HG02852 (cell line): ENCODE measurements at regions not wholly inside any gene's neighbourhood (a gene's known extent, or its start where the extent isn't known, plus 50 kb on each side); places are given as distances from the start of the nearest gene placed in this dataset.

Experiments used
- ATAC-seq: cut with Tn5 transposase; IDR thresholded peaks from one replicate; pipeline ENCODE4 v1.9.1; 2021; ENCODE audit warnings: mild to moderate bottlenecking, moderate library complexity; ENCODE audit not compliant: unreplicated experiment

DNA sequence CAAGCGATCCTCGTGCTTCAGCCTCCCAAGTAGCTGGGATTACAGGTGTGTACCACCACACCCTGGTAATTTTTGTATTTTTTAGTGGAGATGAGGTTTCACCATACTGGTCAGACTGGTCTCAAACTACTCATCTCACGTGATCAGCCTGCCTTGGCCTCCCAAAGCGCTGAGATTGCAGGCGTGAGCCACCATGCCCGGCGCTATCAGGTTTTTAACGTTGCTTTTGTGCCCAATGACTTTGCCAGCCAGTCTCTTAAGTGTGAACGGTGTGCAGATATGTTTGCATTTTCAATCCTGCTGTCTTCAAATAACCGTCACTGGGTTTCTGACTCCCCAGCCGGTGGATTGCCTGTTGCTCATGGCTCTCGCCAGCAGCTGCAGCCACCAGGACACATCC lies 201.8 kb upstream of the PPP2R2D start:
- no peak for ATAC-seq

DNA sequence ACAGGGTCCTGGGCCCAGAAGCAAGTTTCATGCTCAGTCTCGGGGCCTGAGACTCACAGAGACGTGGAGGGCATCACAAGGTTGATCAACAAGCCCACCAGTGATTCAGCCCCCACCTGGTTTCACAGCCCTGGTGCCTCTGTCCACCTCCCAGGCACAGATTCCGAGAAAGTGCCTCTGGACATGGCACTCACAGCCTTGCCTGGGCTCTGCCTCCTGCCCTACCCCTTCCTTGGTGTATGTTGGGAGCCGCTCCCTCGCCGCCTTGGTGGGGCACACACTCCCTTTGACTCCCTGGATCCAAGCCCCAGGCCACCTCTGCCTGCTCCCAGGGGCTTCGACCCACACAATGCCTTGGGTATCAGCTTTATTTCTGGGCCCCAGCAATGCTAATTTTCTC lies 200.8 kb upstream of the PPP2R2D start:
- no peak for ATAC-seq

DNA sequence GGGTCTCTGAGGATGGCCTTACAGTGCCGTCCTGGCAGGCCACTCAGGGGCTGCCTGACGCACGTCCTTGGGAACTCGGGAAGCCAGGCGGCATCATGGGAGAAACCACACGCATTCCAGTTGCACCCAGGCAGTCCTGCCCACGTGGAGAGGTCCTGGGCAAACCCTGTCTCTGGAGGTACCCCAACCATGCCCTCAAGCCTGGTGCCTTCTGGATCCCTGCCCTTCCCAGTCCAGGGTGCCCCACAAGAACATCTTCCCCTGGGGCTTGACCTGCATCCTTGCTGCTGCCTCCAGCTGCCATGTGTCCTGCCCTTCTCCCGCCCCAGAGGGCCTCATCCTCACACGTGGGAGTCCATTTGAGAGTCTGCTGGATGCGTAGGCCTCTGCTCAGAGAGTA lies 200.3 kb upstream of the PPP2R2D start:
- no peak for ATAC-seq

DNA sequence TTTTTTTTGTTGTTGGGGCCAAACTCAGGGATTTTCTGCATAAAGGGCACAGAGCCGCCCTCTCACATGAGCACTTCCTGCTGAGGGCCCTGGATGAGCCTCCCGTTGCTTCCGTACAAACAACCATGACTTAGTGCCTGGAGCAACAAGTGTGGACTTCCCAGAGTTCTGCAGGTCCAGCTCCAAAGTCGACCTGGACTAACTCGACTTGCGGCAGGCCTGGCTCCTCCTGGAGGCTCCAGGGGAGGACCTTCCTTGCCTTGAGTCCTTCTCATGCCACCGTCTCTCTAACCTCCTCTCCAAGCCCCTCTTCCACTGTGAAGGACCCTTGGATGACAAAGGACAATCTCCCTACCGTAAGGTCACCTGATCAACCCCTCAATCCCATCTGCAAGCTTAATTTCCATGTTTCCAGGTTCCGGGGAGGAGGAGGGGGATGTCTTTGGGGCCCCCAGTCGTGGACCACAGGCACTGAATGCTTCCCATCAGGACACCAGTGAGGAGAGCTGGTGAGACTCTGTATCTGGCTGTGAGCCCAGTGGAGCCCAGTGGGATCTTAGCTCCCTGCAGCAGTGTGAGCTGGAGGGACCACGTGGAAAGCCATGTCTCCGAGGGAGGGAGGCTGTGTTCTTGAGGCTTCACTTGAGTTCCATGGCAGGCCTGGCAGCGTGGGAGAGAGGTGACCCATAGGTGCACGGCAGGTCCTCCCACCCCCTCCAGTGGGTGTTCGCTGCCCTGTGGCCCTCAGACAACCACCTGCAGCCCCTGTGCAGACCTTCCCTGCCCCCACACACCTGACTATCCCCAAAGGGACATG lies 199.5 kb upstream of the PPP2R2D start:
- no peak for ATAC-seq

DNA sequence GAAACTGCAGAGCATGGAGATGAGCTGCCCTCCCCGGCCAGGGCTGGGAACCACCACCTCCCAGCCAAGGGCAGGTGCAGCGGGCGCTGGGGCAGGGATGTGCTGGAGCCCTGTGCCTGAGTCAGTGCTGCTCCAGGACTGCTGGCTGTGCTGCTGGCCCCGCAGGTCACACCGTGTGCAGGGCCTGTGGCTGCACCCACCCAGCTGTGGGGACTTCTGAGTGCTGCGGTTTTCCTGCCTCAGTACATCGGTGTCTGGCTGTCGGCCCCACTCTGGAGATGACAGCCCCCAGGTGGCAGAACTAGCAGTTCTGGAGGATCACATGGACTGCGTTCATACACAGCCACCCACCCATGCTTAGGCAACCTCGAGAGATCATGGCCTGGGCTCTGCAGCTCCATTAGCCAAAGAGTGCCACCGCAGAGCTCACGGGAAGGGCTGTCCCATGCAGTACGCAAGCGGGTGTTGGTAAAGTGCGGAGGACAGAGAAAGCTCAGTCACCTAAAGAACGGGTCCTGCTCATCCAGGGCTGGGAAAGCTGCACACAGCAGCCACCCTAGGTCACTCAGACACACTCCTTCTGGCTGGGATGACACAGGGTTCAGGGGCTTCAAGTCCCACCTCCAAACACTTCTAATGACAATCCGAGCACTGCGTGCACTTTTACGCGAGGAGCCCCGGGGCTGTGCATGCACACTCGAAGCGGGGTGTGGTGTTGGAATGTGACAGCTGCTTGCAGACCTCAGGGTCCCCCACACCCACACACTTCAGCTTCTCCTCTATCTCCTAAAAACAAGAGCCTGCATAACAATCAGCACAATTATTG lies 198.1 kb upstream of the PPP2R2D start:
- no peak for ATAC-seq

DNA sequence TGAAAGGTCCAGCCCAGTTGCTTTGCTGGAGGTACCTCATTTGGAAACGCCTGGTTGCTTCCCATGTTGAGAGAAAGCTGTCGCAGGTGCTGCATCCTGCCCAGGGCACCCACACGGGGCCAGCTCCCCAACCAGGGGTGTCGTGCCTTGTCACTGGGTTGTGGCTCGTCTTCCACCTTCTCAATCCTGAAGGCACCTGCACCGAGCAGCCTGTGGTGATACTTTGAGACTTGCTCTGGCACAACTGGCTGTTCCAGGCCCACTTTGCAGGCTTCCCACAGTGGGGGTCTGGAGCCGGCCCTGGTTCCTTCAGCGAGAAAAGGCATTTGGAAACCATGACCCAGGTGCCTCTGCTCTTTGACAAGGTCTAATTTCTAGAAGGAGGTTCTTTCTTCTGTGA lies 197.3 kb upstream of the PPP2R2D start:
- ATAC-seq, result no peak

DNA sequence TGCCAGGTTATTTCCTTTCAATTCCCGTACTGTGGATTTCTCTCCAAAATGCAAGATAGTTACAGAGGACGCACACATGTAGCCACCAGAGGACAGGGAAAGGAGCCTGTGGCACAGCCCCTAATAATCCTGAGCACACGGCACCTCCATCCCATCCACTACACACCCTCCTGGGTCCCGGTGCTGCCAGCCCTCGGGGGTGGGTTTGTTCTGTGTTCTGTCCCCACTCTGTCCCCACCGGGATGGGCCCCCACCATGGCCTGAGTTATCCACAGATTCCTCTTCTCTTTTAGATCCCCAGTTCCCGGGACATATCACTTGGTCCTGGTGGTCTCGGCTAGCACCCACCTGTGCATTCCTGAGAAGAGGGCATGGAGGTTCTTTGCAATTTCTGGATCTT lies 196.9 kb upstream of the PPP2R2D start:
- ATAC-seq, result no peak

DNA sequence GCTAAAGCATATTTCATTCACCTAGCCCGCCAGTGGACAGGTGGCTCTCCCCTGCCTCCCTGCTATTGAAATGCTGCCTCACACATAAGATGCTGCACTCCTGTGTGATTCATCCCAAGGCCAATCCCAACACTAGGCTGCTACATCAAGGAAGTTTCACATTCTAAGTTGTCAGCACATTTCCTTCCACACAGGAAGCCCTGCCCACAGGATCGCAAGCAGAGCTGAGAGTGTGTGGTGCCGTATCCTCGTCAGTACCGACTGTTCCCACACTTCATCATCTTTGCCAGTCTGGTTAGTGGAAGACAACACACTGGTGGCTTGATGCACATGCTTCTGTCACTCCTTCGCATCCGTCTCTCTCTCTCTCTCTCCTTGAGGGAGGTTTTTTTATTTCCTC lies 194.3 kb upstream of the PPP2R2D start:
- no peak for ATAC-seq

DNA sequence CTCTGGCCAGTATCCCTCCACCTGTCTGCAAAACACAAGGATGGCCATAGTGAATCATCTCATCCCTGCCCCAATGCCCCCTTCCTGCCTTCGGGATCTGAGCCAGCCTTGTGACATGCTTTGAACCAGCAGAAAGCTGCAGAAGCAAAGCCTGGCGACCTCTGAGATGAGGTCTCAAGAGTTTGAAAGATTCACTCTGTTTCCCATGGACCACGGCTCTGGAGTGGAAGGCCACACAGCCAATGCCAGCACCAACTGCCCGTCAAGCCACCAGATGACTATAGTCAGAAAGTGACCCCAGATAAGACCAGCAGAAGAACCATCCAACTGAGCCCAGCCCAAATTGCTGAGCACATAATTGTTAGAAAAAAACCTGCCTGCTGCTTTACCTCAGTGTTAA lies 193.9 kb upstream of the PPP2R2D start:
- no peak for ATAC-seq

DNA sequence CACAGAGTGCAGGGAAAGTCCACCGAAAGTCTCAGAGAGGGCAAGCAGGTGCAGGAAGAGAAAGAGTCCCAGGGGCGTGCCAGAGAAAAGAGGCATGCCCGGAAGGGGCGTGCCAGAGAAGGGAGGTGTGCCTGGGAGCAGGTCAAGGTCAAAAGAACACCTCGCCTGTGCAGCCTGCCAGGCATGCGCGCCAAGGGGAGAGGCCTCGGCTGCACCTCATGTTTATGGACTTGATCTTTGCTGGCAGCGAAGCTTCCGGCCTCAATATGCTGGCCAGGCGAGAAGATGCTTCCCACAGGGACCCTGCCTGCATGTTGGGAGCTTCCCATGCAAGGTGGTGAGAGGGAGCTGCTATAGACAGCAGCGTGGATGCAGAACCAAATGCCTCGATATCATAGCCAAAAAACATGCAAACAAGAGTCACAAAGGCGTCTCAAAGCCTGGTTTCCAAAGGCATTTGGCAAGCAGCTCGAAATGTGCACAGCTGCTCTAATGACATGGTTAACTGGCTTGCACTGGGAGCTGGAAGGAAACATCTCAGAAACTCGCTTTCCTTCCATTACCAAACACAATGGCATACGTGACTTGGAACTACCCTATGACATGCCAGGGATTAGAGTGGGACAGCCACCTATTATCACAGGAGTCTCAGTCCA lies 192.5 kb upstream of the PPP2R2D start:
- no peak for ATAC-seq

DNA sequence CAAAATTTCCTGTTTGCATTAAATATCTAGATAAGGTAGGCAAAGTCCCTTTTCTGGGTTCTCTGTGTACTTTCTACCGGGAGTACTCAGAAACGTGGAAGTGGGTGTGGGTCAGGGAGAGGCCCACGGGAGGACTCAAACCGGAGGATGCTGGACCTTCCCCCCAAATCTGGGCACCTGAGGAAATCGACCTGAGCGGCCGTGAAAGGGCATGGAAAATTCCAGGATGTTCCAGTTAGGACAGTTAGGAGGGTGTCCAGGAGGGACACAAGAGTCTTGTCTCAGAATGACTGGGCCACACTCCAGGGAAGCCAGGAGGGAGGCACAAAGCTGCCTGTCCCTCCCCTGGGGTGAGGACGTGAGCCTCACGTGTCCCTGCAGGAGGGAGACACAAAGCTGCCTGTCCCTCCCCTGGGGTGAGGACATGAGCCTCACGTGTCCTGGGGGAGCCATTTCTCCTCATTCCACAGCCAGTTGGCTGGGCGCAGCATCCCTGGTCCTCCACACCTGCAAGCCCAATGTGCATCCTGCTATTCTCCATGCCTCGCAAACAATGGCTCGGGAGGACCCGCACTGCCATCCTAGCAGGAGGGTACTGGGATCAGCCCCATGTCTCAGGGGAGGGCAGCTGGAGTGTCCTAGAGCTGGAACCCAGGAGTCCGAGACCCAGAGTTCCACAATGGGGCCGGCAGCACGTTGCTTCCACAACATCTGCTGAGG lies 190.5 kb upstream of the PPP2R2D start:
- no peak for ATAC-seq

DNA sequence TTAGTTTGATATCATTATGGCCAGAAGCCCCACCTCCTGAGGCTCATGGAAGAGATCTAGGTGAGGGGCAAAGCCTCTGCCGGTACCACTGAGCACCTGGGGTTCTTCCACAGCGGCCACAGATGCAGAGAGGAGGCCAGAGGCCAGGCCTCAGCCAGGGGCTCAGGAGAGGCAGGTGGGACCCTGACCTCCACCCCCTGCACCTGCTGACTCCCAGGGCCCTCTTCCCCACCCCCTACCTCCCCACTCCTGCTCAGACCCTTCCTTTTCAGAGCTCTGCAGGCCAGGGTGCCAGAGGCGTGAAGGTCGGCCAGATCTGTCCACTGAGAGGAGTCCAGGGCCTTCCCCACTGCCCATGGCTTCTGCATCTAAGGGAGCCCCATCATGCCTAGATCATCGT lies 178.7 kb upstream of the PPP2R2D start:
- no peak for ATAC-seq

DNA sequence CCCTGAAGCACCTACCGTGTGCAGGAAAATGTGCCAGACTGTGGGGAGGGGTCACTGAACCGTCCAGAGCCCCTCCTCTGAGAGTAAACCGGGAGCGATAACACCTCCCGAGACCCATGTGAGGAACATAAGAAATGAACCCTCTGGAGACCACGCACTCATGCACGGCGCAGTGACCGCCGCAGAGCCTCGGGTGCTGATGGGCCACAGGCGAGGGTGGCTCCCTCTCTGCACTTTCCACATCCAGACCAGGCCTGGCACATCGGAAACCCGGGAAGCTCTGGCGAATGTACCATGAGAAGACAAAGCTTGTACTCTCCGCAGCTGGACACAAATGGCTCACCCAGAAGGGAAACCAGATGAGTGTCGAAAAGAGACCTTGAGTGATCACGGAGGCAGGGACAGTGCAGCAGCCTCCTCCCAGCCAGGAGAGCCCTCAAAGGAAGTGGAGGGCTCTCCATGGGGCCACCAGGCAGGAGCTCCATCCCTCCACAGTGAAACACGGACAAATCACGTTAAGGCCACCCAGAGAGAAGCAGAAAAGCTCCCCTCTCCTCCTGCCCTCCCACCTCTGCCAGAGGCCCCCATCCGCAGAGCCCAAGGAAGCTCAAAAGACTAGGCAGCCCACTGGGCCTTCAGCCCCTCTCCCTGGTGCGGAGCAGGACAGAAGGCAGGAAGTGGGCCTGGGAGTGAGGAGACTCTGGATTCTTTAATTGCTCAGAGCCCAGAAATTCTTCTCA lies 178.1 kb upstream of the PPP2R2D start:
- ATAC-seq, result no peak

DNA sequence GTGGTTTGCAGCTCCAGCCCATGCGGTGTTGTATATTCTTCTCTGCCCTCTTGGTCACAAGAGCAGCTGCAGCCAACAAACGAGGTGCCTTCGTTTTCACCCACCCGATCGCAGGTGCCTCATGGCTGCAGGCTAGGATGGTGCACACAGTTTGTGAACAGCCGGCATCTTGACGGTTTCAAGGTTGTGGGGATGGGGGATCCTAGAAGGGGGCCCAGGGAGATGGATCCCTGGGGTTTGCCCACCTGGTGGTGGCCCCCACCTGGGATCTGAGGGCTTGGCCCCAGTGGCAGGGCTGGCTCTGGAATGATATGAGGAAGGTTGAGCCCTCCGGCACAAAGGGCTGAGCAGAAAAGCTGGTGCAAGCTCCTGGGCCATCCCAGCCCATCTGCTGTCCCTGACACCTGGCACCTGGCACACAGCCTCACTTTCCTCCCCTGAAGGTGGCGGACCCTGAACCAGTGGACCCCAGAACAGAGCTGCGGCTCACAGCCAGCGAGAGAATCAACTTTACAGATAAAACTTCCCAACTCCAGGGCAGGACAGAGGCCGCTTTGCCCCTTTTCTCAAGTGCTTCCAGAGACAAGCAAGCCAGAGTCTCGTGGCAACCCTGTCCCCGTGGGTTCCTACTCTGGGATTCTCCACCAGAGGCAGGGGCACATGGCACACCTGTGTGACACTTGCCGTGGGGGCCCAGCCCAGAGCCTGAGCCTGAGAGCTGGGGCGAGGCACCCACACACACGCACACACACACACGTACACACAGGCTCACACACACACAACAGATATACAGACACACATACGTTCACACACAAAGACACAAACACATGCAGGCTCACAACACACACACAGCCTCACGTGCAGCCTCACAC lies 177.3 kb upstream of the PPP2R2D start:
- no peak for ATAC-seq

DNA sequence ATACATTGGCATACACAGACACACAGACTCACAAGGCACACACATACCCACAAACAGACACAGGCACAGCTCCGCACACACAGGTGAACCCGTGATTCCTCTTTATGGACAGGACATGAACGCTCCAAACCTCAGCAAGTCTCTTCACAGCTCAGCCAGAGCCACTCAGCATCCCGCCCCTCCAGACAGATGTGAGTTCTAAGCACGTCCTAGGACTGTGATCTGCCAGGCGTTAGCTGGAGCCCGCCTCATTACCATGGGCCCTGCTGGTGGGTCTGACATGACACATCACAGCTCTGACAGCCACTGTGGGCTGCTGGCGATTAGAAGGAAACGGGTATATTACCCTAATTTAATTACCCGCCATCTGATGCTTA lies 176.7 kb upstream of the PPP2R2D start:
- no peak for ATAC-seq

DNA sequence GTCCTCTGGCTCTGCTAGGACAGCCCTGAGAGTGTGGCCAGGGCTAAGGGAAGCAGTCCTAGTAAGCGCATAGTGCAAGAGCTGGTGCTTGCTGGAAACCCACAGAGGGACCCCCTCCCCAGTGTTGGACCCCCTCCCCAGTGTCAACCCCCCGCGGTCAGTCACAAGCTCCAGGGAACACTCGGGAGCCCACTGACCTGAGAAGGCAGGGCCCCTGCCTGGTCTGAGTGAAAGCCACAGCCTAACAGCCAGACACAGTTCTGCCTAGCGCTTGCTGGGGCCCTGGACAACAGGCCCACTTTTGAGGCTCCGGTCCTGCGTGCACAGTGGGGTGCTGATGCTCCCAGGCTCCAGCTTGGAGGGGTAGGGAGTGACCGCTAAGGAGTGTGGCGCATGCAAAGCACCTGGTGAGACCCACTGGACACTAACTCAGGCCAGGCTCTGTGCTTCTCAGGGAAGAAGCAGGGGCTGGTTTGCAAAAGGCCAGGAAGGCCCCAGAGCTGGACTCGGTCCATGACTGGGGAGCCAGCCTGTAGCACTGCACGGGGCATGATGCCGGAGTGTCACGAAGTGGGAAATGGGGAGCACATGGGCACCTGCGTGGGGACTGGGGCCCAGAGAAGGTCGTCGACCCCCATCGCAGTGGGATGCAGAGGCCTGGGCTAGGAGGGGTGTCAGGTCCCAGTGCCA lies 175.8 kb upstream of the PPP2R2D start:
- ATAC-seq, result no peak

DNA sequence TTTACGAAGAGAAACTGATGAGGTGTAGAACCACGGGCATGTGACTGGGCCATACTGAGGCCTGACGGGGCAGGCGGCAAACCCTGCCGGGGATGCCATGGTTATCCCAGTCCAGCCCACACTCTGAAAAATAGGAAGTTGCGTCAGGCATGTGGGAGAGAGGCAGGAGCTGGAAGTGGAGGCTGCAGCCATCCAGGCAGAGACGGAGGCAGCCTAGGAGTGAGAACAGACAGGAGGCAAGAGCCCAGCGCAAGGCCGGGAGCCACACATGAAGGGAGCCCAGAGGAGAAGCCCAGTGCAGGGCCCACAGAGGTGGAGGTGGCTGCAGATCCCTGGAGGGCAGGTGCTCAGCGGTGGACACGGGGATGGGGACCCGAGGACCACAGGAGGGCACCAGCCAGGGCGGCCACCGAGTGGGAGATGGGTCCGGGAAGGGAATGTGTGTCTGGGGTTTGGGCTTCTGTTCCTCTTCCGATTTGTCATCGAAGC lies 175.2 kb upstream of the PPP2R2D start:
- no peak for ATAC-seq

DNA sequence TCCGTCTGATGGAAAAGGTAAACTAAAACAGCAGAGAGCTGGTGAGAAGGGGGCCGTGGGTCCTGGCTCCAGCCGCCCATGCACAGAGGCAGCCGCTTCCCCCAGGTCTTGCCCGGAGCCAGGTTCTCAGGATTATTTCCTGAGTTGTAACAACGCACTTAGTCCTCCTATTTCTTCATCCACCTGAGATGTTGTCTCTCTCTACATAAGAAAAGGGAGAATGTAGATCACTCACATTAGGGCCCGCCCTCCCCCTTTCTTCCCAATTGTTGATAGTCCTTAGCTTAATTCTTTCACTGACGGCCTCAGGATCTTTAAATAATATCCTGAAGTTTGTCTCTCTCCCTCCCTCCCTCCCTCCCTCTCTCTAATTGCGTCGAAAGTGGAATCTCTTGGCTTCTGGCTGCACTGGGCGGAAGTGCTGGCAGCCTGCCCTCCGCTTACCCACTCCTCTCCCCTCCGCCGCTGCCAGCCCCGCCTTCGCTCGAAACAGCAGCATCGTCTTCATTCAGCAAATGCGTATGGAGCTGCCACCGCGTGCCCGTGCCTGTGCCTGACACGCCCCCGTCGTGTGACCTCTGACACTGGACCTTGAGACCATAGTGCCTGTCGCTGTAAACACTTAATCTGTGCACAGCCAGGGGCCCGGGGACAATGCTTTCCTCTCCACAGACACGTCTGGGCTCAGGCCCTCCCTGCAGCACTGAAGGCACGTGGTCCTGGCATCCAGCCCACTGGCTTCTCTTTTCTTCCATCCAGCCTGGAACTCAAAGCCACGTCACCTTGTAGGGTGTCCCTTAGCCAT lies 174.5 kb upstream of the PPP2R2D start:
- ATAC-seq, result no peak
